Endothelial cell of umbilical vein (primary cell): ENCODE measurements at regions not wholly inside any gene's neighbourhood (a gene's known extent, or its start where the extent isn't known, plus 50 kb on each side); places are given as distances from the start of the nearest gene placed in this dataset.

ENCODE experiments used
- BruUV-seq: library from RNA; stranded (reverse); fragments of 400-500 nt; replicated peaks from 2 replicates; lab custom pipeline; 2021; lab: Mats Ljungman, UMichigan
- CTCF ChIA-PET: fragments of 300-600, 350-600 bp; sonication (Branson Sonifier 250); formaldehyde crosslinking; loops from one replicate; lab custom pipeline; 2021; ENCODE audit warnings: antibody characterized with exemption, inconsistent platforms; lab: Charles Lee
- POLR2A ChIA-PET: fragments of 300-600, 350-600 bp; sonication (Branson Sonifier 250); formaldehyde crosslinking; loops from one replicate; lab custom pipeline; 2021; ENCODE audit warnings: antibody characterized with exemption, inconsistent platforms; lab: Charles Lee
- DNase-seq: peaks from one replicate; pipeline ENCODE4 v3.0.0-alpha.2; 2011; ENCODE audit warnings: low read depth, low spot score
- FAIRE-seq: peaks from 2 replicates; lab custom pipeline; 2011; peaks lifted over from hg19 to GRCh38; lab: Jason Lieb, UNC
- H2AFZ ChIP-seq: 2 replicates; pipeline ENCODE4 v1.6.0; 2012; ENCODE audit warnings: low read depth, low read length, control low read depth, inconsistent platforms
- H3K27ac ChIP-seq: 2 replicates; pipeline ENCODE4 v1.5.1; 2011; ENCODE audit warnings: low read depth, mild to moderate bottlenecking, control low read depth, low read length, moderate library complexity; ENCODE audit not compliant: insufficient read depth
- H3K27me3 ChIP-seq, 2 experiments: 2 replicates each; pipeline versions ENCODE4 v1.6.0 to v1.6.1; 2011; ENCODE audit warnings: low read length in 2 of 2, mixed read lengths in 1 of 2; ENCODE audit not compliant: control insufficient read depth in 2 of 2, insufficient read depth in 2 of 2
- H3K36me3 ChIP-seq, 2 experiments: 2 replicates in 1 of 2; 3 replicates in 1 of 2; pipeline ENCODE4 v1.5.1; 2011; ENCODE audit warnings: low read length in 2 of 2, mild to moderate bottlenecking in 1 of 2, moderate library complexity in 1 of 2; ENCODE audit not compliant: control insufficient read depth in 2 of 2, insufficient read depth in 2 of 2; ENCODE audit errors: extremely low read depth in 1 of 2
- H3K4me1 ChIP-seq: 3 replicates; pipeline ENCODE4 v1.5.1; 2011; ENCODE audit warnings: mild to moderate bottlenecking, low read length; ENCODE audit not compliant: control insufficient read depth, insufficient read depth; ENCODE audit errors: extremely low read depth
- H3K4me2 ChIP-seq: 2 replicates; pipeline ENCODE4 v1.6.1; 2011; ENCODE audit warnings: low read length, control low read depth, mixed read lengths; ENCODE audit not compliant: insufficient read depth
- H3K4me3 ChIP-seq, 3 experiments: fragments of 200-600 bp in 1 of 3; sonication (generic), shearing (Covaris generic) in 1 of 3; replicated peaks in 1 of 3; 2 replicates each; pipeline ENCODE4 v1.5.1; 2011 to 2016; ENCODE audit warnings: control low read depth in 3 of 3, low read length in 3 of 3, mild to moderate bottlenecking in 2 of 3, inconsistent platforms in 1 of 3, low read depth in 1 of 3, moderate library complexity in 1 of 3; ENCODE audit not compliant: insufficient read depth in 1 of 3
- H3K79me2 ChIP-seq: 2 replicates; pipeline ENCODE4 v1.6.0; 2012; ENCODE audit warnings: low read length, inconsistent platforms; ENCODE audit not compliant: control insufficient read depth, insufficient read depth
- H3K9ac ChIP-seq: replicated peaks from 2 replicates; pipeline ENCODE3; 2011; ENCODE audit warnings: low read length, control low read depth; ENCODE audit not compliant: insufficient read depth; ENCODE audit errors: extremely low read depth
- H3K9me1 ChIP-seq: replicated peaks from 3 replicates; pipeline ENCODE4 v1.6.0; 2011; ENCODE audit warnings: mild to moderate bottlenecking, low read length; ENCODE audit not compliant: control insufficient read depth, insufficient read depth; ENCODE audit errors: extremely low read depth
- H3K9me3 ChIP-seq: replicated peaks from 2 replicates; pipeline ENCODE4 v1.5.1; 2012; ENCODE audit warnings: low read length, inconsistent platforms; ENCODE audit not compliant: control insufficient read depth, insufficient read depth
- H4K20me1 ChIP-seq: replicated peaks from 2 replicates; pipeline ENCODE3; 2011; ENCODE audit warnings: mild to moderate bottlenecking, low read length; ENCODE audit not compliant: control insufficient read depth, insufficient read depth; ENCODE audit errors: extremely low read depth
- CTCF ChIP-seq, 2 donors: IDR thresholded peaks; 1 replicate in 1 of 2; 2 replicates in 1 of 2; pipeline ENCODE4 v1.5.1; 2011; ENCODE audit warnings: low read length in 2 of 2, mild to moderate bottlenecking in 2 of 2, moderate library complexity in 2 of 2, control low read depth in 1 of 2, inconsistent platforms in 1 of 2, low read depth in 1 of 2; ENCODE audit not compliant: insufficient read depth in 1 of 2; ENCODE audit errors: extremely low read depth in 1 of 2
- EZH2 ChIP-seq: IDR thresholded peaks from 2 replicates; pipeline ENCODE4 v1.6.1; 2012; ENCODE audit warnings: borderline replicate concordance, low read depth, mild to moderate bottlenecking, moderate library complexity, low read length, inconsistent platforms; ENCODE audit not compliant: severe bottlenecking
- FOS ChIP-seq: IDR thresholded peaks from 2 replicates; pipeline ENCODE4 v1.6.1; 2011; ENCODE audit warnings: mild to moderate bottlenecking, low read length, moderate library complexity, borderline replicate concordance; ENCODE audit not compliant: insufficient read depth
- GATA2 ChIP-seq: IDR thresholded peaks from 2 replicates; pipeline ENCODE4 v1.7.0; 2011; ENCODE audit warnings: low read depth, mild to moderate bottlenecking, moderate library complexity, mixed read lengths, low read length; ENCODE audit not compliant: insufficient read length, insufficient read depth
- JUN ChIP-seq: IDR thresholded peaks from 2 replicates; pipeline ENCODE4 v1.6.1; 2011; ENCODE audit warnings: borderline replicate concordance, low read depth; ENCODE audit not compliant: insufficient read length, insufficient read depth
- MAX ChIP-seq: IDR thresholded peaks from 2 replicates; pipeline ENCODE4 v1.6.1; 2011; ENCODE audit not compliant: insufficient read depth, insufficient read length
- MYC ChIP-seq: IDR thresholded peaks from one replicate; pipeline ENCODE4 v1.6.1; 2011; ENCODE audit warnings: mild to moderate bottlenecking, low read depth, low read length
- POLR2A ChIP-seq: IDR thresholded peaks from 2 replicates; pipeline ENCODE4 v1.6.1; 2012; ENCODE audit warnings: low read depth, mild to moderate bottlenecking, control low read depth, low read length
- POLR2AphosphoS5 ChIP-seq: IDR thresholded peaks from 2 replicates; pipeline ENCODE4 v1.6.1; 2012; ENCODE audit warnings: low read depth, mild to moderate bottlenecking, control low read depth, low read length, moderate library complexity; ENCODE audit not compliant: insufficient read depth
- dilution Hi-C: fragments of 300-500 bp; cut with MboI; formaldehyde crosslinking; loops from one replicate; pipeline ENCODE4 v1.15.0; 2019; ENCODE audit warnings: low sequenced_read_pairs; ENCODE audit not compliant: extremely low pct_ligation_motif_present
- intact Hi-C: fragments of 100-400 bp; cut with micrococcal nuclease; formaldehyde crosslinking; loops from one replicate; pipeline ENCODE4 v1.10.0; 2022

GRCh38 chr2:5121642-5122041 is 570.5 kb upstream of the SOX11 start:
- FAIRE-seq: no peak
- no TSS peak for BruUV-seq
- Histone ChIP-seq H3K27me3 (no peaks in the 10 kb centered on the region), H3K79me2 (no peaks in the 10 kb centered on the region), H3K9me3 (no peaks in the 10 kb centered on the region), H3K27ac (no peak overlapping the region), H2AFZ (no peak overlapping the region), H3K4me1 (no peaks in the 10 kb centered on the region), H3K4me2 (no peak overlapping the region), H3K36me3 (no peaks in the 10 kb centered on the region), H3K4me3 (no peak overlapping the region), H3K9me1 (no peaks in the 10 kb centered on the region), H4K20me1 (no peaks in the 10 kb centered on the region), H3K9ac (no peak overlapping the region)
- TF ChIP-seq GATA2 (no peak), POLR2A (no peak), FOS (no peak), MAX (no peak), MYC (no peak), EZH2 (no peak), CTCF (IDR thresholded peaks at IDR 0.05; ENCODE audit: extremely low read depth in 1 of 2, insufficient read depth in 1 of 2, low read depth in 1 of 2, low read length in 2 of 2) (no peak), JUN (no peak), POLR2AphosphoS5 (no peak)
- POLR2A ChIA-PET: no interaction called here
- no peak for DNase-seq
- intact Hi-C loops (no loop called here), dilution Hi-C loops (no loop called here)
- CTCF ChIA-PET: no interaction called here
